Kidney (tissue), 13 donors: ENCODE measurements at regions not wholly inside any gene's neighbourhood (a gene's known extent, or its start where the extent isn't known, plus 50 kb on each side); places are given as distances from the start of the nearest gene placed in this dataset.

Experiments used
- DNase-seq, 5 donors: peaks; one replicate each; pipeline ENCODE4 v3.0.0-alpha.2; 2013 to 2020
- FAIRE-seq: peaks from 2 replicates; lab custom pipeline; 2012; peaks lifted over from hg19 to GRCh38; lab: Jason Lieb, UNC
- H3K27ac ChIP-seq, 2 donors: one replicate each; pipeline ENCODE4 v1.7.0; 2013; ENCODE audit warnings: low read depth in 2 of 2, low read length in 2 of 2, inconsistent platforms in 1 of 2
- H3K27me3 ChIP-seq: one replicate; pipeline ENCODE4 v1.7.1; 2013; ENCODE audit warnings: low read length, inconsistent platforms; ENCODE audit not compliant: control insufficient read depth, insufficient read depth
- H3K36me3 ChIP-seq, 3 donors: one replicate each; pipeline versions ENCODE4 v1.7.0 to v1.7.1; 2013; ENCODE audit warnings: low read length in 3 of 3, control low read depth in 1 of 3, inconsistent platforms in 1 of 3; ENCODE audit not compliant: insufficient read depth in 3 of 3, control insufficient read depth in 2 of 3
- H3K4me1 ChIP-seq, 3 donors: one replicate each; pipeline versions ENCODE4 v1.7.0 to v1.7.1; 2013; ENCODE audit warnings: low read length in 3 of 3, inconsistent platforms in 1 of 3, low read depth in 1 of 3; ENCODE audit not compliant: control insufficient read depth in 2 of 3, insufficient read depth in 2 of 3
- H3K4me3 ChIP-seq, 3 donors: one replicate each; pipeline versions ENCODE4 v1.7.0 to v1.8.1; 2013; ENCODE audit warnings: low read length in 3 of 3, control low read depth in 1 of 3, inconsistent platforms in 1 of 3
- H3K9ac ChIP-seq, 3 donors: one replicate each; pipeline versions ENCODE4 v1.7.0 to v1.7.1; 2013; ENCODE audit warnings: low read length in 3 of 3, control low read depth in 1 of 3, inconsistent platforms in 1 of 3
- H3K9me3 ChIP-seq, 3 donors: one replicate each; pipeline versions ENCODE4 v1.7.0 to v1.7.1; 2013; ENCODE audit warnings: low read length in 3 of 3, control low read depth in 1 of 3, inconsistent platforms in 1 of 3; ENCODE audit not compliant: control insufficient read depth in 2 of 3, insufficient read depth in 1 of 3
- CTCF ChIP-seq: IDR thresholded peaks from 3 replicates; pipeline ENCODE4 v1.5.1; 2012; ENCODE audit warnings: mild to moderate bottlenecking, moderate library complexity, borderline replicate concordance; ENCODE audit not compliant: insufficient read depth; ENCODE audit errors: extremely low read depth
- intact Hi-C: fragments of 100-400 bp; cut with DNase I; formaldehyde crosslinking; loops from one replicate; pipeline ENCODE4 v1.11.1; 2022
- donor health status: control.
- donor health status: control.
- donor health status: control.
- donor health status: control.
- donor health status: control.
- donor health status: DM: yes; HTN: yes; CAD: no.
- donor health status: Normal renal cell carcinoma (clear cell type).

- intact Hi-C loops = no loop called here
These were observed 919.8 kb upstream of the SLITRK1 start for GRCh38 chr13:84802073-84802472.

GRCh38 chr13:84784443-84785153, 902.3 kb upstream of the SLITRK1 start:
- Histone ChIP-seq H3K4me3 (no peak overlapping the region), H3K9me3 (peaks cover 0 to 9% (median 0%) of the 10 kb centered on the region in 3 donors), H3K4me1 (no peaks in the 10 kb centered on the region), H3K27me3 (no peaks in the 10 kb centered on the region), H3K27ac (no peak overlapping the region), H3K36me3 (no peaks in the 10 kb centered on the region), H3K9ac (no peak overlapping the region)
- no peak for TF ChIP-seq CTCF
- no peak for DNase-seq
- FAIRE-seq = no peak
- intact Hi-C loops = no loop called here

More at GRCh38 chr13:84802073-84802472, 919.8 kb upstream of the SLITRK1 start:
- no peak overlapping the region for H3K4me3 ChIP-seq
- FAIRE-seq (no peak), DNase-seq (no peak)
- TF ChIP-seq CTCF = no peak
- H3K9ac ChIP-seq = no peak overlapping the region
- H3K36me3 ChIP-seq = no peaks in the 10 kb centered on the region
- H3K4me1 ChIP-seq = no peaks in the 10 kb centered on the region
- no peak overlapping the region for H3K27ac ChIP-seq
- no peaks in the 10 kb centered on the region for H3K27me3 ChIP-seq
- H3K9me3 ChIP-seq = no peaks in the 10 kb centered on the region

GRCh38 chr13:84777316-84777715, 895.0 kb upstream of the SLITRK1 start:
- Histone ChIP-seq H3K27ac (no peak overlapping the region), H3K9ac (no peak overlapping the region), H3K27me3 (no peaks in the 10 kb centered on the region), H3K4me3 (no peak overlapping the region), H3K9me3 (no peaks in the 10 kb centered on the region), H3K36me3 (no peaks in the 10 kb centered on the region), H3K4me1 (no peaks in the 10 kb centered on the region)
- intact Hi-C loops = no loop called here
- FAIRE-seq (no peak), DNase-seq (no peak)
- no peak for TF ChIP-seq CTCF
